ENCODE measurements at regions not wholly inside any gene's neighbourhood (a gene's known extent, or its start where the extent isn't known, plus 50 kb on each side); places are given as distances from the start of the nearest gene placed in this dataset.

DNA sequence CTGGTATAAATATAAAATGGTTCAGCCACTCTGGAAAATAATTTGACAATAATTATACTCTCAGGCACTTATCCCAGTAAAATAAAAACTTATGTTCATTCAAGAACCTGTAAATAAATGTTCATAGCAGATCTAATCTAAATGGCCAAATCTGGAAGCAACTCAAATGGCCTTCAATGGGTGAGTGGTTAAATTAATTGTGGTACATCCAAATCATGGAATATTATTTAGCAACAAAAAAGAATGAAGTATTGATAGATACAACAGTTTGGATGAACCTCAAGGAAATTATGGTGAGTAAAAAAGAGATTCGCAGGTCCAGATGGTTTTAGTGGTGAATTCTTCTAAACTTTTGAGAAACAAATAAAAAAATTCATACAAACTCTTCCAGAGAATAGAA lies 287.0 kb upstream of the ZC3H12C start:
- Histone ChIP-seq H3K4me1 (ENCODE audit: control insufficient read depth in 1 of 2, extremely low read depth in 1 of 2, insufficient read depth in 2 of 2, low read length in 2 of 2) (no peaks in the 10 kb centered on the region), H3K4me3 (ENCODE audit: control insufficient read depth in 1 of 2, extremely low read depth in 1 of 2, low read length in 1 of 2) (no peak overlapping the region), H3K27ac (ENCODE audit: low read length) (no peak overlapping the region), H3K36me3 (ENCODE audit: control insufficient read depth in 2 of 2, extremely low read depth in 1 of 2, insufficient read depth in 1 of 2, low read length in 1 of 2) (no peaks in the 10 kb centered on the region), H3K9me3 (no peaks in the 10 kb centered on the region), H3K27me3 (replicated peaks in 1 of 2; ENCODE audit: control insufficient read depth in 2 of 2, extremely low read depth in 1 of 2, insufficient read depth in 2 of 2, low read length in 1 of 2) (no peaks in the 10 kb centered on the region)
- CTCF ChIA-PET, result no interaction called here
- H3K27me3 Mint-ChIP-seq, result no peaks in the 10 kb centered on the region
- POLR2A ChIA-PET, result no interaction called here
- H3K36me3 Mint-ChIP-seq, result no peaks in the 10 kb centered on the region
- no peak for DNase-seq
- no peaks in the 10 kb centered on the region for H3K4me1 Mint-ChIP-seq
- WGBS (ENCODE audit: insufficient coverage), result no CpG with 5 or more reads among the region's 1 CpG
- no peak for ATAC-seq (replicated peaks in 1 of 4)
- H3K27ac Mint-ChIP-seq, result no peak overlapping the region
- H3K9me3 Mint-ChIP-seq, result peaks cover 0 to 12% (median 11%) of the 10 kb centered on the region in 3 donors
- no peak overlapping the region for H3K4me3 Mint-ChIP-seq

GRCh38 chr11:109808569-109808968 lies 284.6 kb upstream of the ZC3H12C start:
- POLR2A ChIA-PET, result no interaction called here
- Histone ChIP-seq H3K36me3 (ENCODE audit: control insufficient read depth in 2 of 2, extremely low read depth in 1 of 2, insufficient read depth in 1 of 2, low read length in 1 of 2) (no peaks in the 10 kb centered on the region), H3K27ac (ENCODE audit: low read length) (no peak overlapping the region), H3K9me3 (no peaks in the 10 kb centered on the region), H3K4me1 (ENCODE audit: control insufficient read depth in 1 of 2, extremely low read depth in 1 of 2, insufficient read depth in 2 of 2, low read length in 2 of 2) (no peaks in the 10 kb centered on the region), H3K4me3 (ENCODE audit: control insufficient read depth in 1 of 2, extremely low read depth in 1 of 2, low read length in 1 of 2) (no peak overlapping the region), H3K27me3 (replicated peaks in 1 of 2; ENCODE audit: control insufficient read depth in 2 of 2, extremely low read depth in 1 of 2, insufficient read depth in 2 of 2, low read length in 1 of 2) (no peaks in the 10 kb centered on the region)
- DNase-seq (no peak), ATAC-seq (replicated peaks in 1 of 4) (no peak)
- CTCF ChIA-PET, result no interaction called here
- WGBS (ENCODE audit: insufficient coverage), result no CpG with 5 or more reads among the region's 1 CpG
- Mint-ChIP-seq H3K36me3 (no peaks in the 10 kb centered on the region), H3K9me3 (peaks cover 0 to 12% (median 8%) of the 10 kb centered on the region in 3 donors), H3K27me3 (no peaks in the 10 kb centered on the region), H3K4me3 (no peak overlapping the region), H3K27ac (no peak overlapping the region), H3K4me1 (no peaks in the 10 kb centered on the region)

DNA sequence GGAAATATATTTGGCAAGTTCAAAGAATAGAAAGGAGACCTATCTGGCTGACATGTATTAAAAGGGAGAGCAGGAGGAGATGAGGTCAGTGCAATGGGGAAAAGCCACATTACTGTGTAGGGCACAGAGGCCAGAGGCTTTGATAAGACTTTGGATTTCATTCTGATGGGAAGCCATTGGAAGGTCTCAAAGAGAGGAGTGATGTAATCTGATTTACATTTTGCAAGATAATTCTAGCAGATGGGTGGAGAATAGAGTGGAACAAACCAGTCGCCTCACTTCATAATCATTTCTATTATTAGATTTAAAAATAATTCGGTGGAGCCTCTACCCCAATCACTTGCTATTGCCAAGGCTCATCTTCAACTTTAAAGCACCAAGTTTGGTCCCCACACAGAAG lies 278.4 kb upstream of the ZC3H12C start:
- Mint-ChIP-seq H3K9me3 (peaks cover 0 to 2% (median 0%) of the 10 kb centered on the region in 3 donors), H3K27ac (no peak overlapping the region), H3K4me3 (no peak overlapping the region), H3K27me3 (no peaks in the 10 kb centered on the region), H3K36me3 (no peaks in the 10 kb centered on the region), H3K4me1 (peaks cover 0 to 4% (median 4%) of the 10 kb centered on the region in 3 donors)
- no peak for DNase-seq
- ChIA-PET CTCF (no interaction called here), POLR2A (no interaction called here)
- Histone ChIP-seq H3K27ac (ENCODE audit: low read length) (no peak overlapping the region), H3K4me3 (ENCODE audit: control insufficient read depth in 1 of 2, extremely low read depth in 1 of 2, low read length in 1 of 2) (no peak overlapping the region), H3K36me3 (ENCODE audit: control insufficient read depth in 2 of 2, extremely low read depth in 1 of 2, insufficient read depth in 1 of 2, low read length in 1 of 2) (no peaks in the 10 kb centered on the region), H3K9me3 (no peaks in the 10 kb centered on the region), H3K27me3 (replicated peaks in 1 of 2; ENCODE audit: control insufficient read depth in 2 of 2, extremely low read depth in 1 of 2, insufficient read depth in 2 of 2, low read length in 1 of 2) (no peaks in the 10 kb centered on the region), H3K4me1 (ENCODE audit: control insufficient read depth in 1 of 2, extremely low read depth in 1 of 2, insufficient read depth in 2 of 2, low read length in 2 of 2) (no peaks in the 10 kb centered on the region)
- no CpG with 5 or more reads among the region's 2 CpGs for WGBS (ENCODE audit: insufficient coverage)
- no peak for ATAC-seq (replicated peaks in 1 of 4)

DNA sequence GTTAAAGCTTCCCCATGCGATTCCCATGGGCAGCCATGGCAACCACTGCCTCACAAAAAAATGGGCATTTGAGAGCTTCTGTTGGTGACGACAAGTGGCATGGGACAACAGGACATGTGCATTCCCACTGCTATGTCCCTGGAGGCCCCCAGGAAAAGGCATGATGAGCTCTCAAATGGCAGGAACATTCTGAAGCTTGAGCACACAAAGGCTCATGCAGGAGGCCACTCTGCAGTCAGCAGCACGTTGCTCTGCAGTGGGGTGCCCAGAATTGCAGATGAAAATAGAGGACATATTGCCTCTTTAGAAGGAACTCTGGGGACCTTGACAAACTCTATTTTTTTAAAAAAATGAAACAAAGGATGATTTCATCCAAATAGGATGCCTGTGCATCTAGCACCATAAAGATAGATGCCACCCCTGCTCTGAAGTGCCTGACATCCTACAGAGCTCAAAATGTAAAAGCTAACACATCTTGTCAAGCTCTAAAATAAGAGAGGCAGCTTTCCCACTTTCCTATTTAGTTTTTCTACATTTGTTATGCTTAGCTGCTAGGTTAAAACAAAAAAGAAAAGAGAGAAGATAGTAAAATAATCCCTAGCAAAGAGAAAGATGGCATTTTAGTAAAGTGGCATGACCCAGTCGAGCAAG lies 277.6 kb upstream of the ZC3H12C start:
- no peaks in the 10 kb centered on the region for H3K9me3 ChIP-seq
- H3K36me3 ChIP-seq (ENCODE audit: control insufficient read depth in 2 of 2, extremely low read depth in 1 of 2, insufficient read depth in 1 of 2, low read length in 1 of 2), result no peaks in the 10 kb centered on the region
- ATAC-seq (replicated peaks in 1 of 4) (no peak), DNase-seq (no peak)
- H3K27me3 Mint-ChIP-seq, result no peaks in the 10 kb centered on the region
- no peak overlapping the region for H3K4me3 ChIP-seq (ENCODE audit: control insufficient read depth in 1 of 2, extremely low read depth in 1 of 2, low read length in 1 of 2)
- peaks cover 0 to 2% (median 0%) of the 10 kb centered on the region in 3 donors for H3K9me3 Mint-ChIP-seq
- H3K4me1 ChIP-seq (ENCODE audit: control insufficient read depth in 1 of 2, extremely low read depth in 1 of 2, insufficient read depth in 2 of 2, low read length in 2 of 2), result no peaks in the 10 kb centered on the region
- peaks cover 0 to 4% (median 4%) of the 10 kb centered on the region in 3 donors for H3K4me1 Mint-ChIP-seq
- ChIA-PET POLR2A (no interaction called here), CTCF (no interaction called here)
- no peak overlapping the region for H3K4me3 Mint-ChIP-seq
- no peaks in the 10 kb centered on the region for H3K36me3 Mint-ChIP-seq
- H3K27ac ChIP-seq (ENCODE audit: low read length), result no peak overlapping the region
- 74% methylated on average over 3 of the region's 4 CpGs for WGBS (ENCODE audit: insufficient coverage)
- no peaks in the 10 kb centered on the region for H3K27me3 ChIP-seq (replicated peaks in 1 of 2; ENCODE audit: control insufficient read depth in 2 of 2, extremely low read depth in 1 of 2, insufficient read depth in 2 of 2, low read length in 1 of 2)
- no peak overlapping the region for H3K27ac Mint-ChIP-seq

GRCh38 chr11:109818290-109818689 lies 274.9 kb upstream of the ZC3H12C start:
- DNase-seq (no peak), ATAC-seq (replicated peaks in 1 of 4) (no peak)
- Mint-ChIP-seq H3K4me3 (peak overlapping the region in 2 of 3 donors; percentile 43 to 53), H3K9me3 (peaks cover 0 to 2% (median 0%) of the 10 kb centered on the region in 3 donors), H3K36me3 (no peaks in the 10 kb centered on the region), H3K27ac (no peak overlapping the region), H3K27me3 (peaks cover 0 to 3% of the 10 kb centered on the region in 2 donors), H3K4me1 (peaks cover 0 to 4% (median 4%) of the 10 kb centered on the region in 3 donors)
- Histone ChIP-seq H3K27ac (ENCODE audit: low read length) (no peak overlapping the region), H3K4me3 (ENCODE audit: control insufficient read depth in 1 of 2, extremely low read depth in 1 of 2, low read length in 1 of 2) (no peak overlapping the region), H3K9me3 (no peaks in the 10 kb centered on the region), H3K27me3 (replicated peaks in 1 of 2; ENCODE audit: control insufficient read depth in 2 of 2, extremely low read depth in 1 of 2, insufficient read depth in 2 of 2, low read length in 1 of 2) (no peaks in the 10 kb centered on the region), H3K36me3 (ENCODE audit: control insufficient read depth in 2 of 2, extremely low read depth in 1 of 2, insufficient read depth in 1 of 2, low read length in 1 of 2) (no peaks in the 10 kb centered on the region), H3K4me1 (ENCODE audit: control insufficient read depth in 1 of 2, extremely low read depth in 1 of 2, insufficient read depth in 2 of 2, low read length in 2 of 2) (no peaks in the 10 kb centered on the region)
- POLR2A ChIA-PET, result no interaction called here
- CTCF ChIA-PET, result no interaction called here
- WGBS (ENCODE audit: insufficient coverage), result 49% methylated on average over 7 of the region's 10 CpGs

DNA sequence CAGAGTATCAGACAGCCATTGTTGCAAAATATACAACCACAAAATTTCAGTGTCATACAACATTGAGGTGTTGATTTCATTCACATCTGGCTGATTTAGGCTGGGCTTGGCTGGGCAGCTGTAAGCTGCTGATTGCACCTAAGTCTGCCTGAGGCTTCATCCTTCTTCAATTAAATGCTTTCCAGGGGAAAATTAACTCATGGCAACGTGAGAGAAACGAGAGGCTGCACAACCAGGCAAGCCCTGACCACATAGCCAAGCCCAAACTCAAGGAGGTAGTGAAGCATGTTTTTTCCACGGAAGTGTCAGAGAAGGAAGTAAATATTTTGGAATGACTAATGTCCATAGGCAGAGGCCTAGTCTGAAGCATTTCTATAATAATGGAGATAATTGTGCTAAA lies 273.8 kb upstream of the ZC3H12C start:
- no peak overlapping the region for H3K4me3 Mint-ChIP-seq

DNA sequence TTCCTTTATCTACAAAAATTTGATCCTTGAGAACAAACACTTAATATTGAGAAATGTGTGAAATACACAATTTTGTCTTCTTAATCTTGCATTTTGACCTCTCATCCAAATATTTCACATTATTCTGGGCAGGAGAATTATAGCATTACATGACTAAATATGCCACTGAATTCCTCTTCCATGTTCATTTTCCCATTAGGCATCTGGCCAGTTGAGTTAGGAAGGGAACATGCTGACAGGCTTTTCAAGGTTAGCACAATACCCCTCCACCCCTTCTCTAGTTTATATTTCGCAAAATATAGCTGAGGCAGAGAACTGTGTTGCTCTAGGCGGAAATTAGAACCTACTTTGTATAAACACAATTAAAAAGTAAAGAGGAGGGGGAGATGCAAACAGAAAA lies 271.7 kb upstream of the ZC3H12C start:
- no CpG with 5 or more reads among the region's 2 CpGs for WGBS (ENCODE audit: insufficient coverage)
- Histone ChIP-seq H3K27me3 (replicated peaks in 1 of 2; ENCODE audit: control insufficient read depth in 2 of 2, extremely low read depth in 1 of 2, insufficient read depth in 2 of 2, low read length in 1 of 2) (no peaks in the 10 kb centered on the region), H3K4me3 (ENCODE audit: control insufficient read depth in 1 of 2, extremely low read depth in 1 of 2, low read length in 1 of 2) (no peak overlapping the region), H3K36me3 (ENCODE audit: control insufficient read depth in 2 of 2, extremely low read depth in 1 of 2, insufficient read depth in 1 of 2, low read length in 1 of 2) (no peaks in the 10 kb centered on the region), H3K9me3 (no peaks in the 10 kb centered on the region), H3K4me1 (ENCODE audit: control insufficient read depth in 1 of 2, extremely low read depth in 1 of 2, insufficient read depth in 2 of 2, low read length in 2 of 2) (no peaks in the 10 kb centered on the region), H3K27ac (ENCODE audit: low read length) (no peak overlapping the region)
- Mint-ChIP-seq H3K27me3 (peaks cover 0 to 3% of the 10 kb centered on the region in 2 donors), H3K9me3 (peaks cover 0 to 5% (median 0%) of the 10 kb centered on the region in 3 donors), H3K27ac (no peak overlapping the region), H3K4me1 (peaks cover 0 to 4% (median 4%) of the 10 kb centered on the region in 3 donors), H3K4me3 (no peak overlapping the region), H3K36me3 (no peaks in the 10 kb centered on the region)
- POLR2A ChIA-PET, result no interaction called here
- no peak for ATAC-seq (replicated peaks in 1 of 4)
- DNase-seq, result no peak
- CTCF ChIA-PET, result no interaction called here

More for the DNA sequence above, 273.8 kb upstream of the ZC3H12C start:
- Mint-ChIP-seq H3K27ac (no peak overlapping the region), H3K4me1 (peaks cover 0 to 4% (median 4%) of the 10 kb centered on the region in 3 donors), H3K27me3 (peaks cover 0 to 3% of the 10 kb centered on the region in 2 donors), H3K36me3 (no peaks in the 10 kb centered on the region), H3K9me3 (peaks cover 0 to 2% (median 0%) of the 10 kb centered on the region in 3 donors)
- Histone ChIP-seq H3K4me1 (ENCODE audit: control insufficient read depth in 1 of 2, extremely low read depth in 1 of 2, insufficient read depth in 2 of 2, low read length in 2 of 2) (no peaks in the 10 kb centered on the region), H3K36me3 (ENCODE audit: control insufficient read depth in 2 of 2, extremely low read depth in 1 of 2, insufficient read depth in 1 of 2, low read length in 1 of 2) (no peaks in the 10 kb centered on the region), H3K27ac (ENCODE audit: low read length) (no peak overlapping the region), H3K4me3 (ENCODE audit: control insufficient read depth in 1 of 2, extremely low read depth in 1 of 2, low read length in 1 of 2) (no peak overlapping the region), H3K27me3 (replicated peaks in 1 of 2; ENCODE audit: control insufficient read depth in 2 of 2, extremely low read depth in 1 of 2, insufficient read depth in 2 of 2, low read length in 1 of 2) (no peaks in the 10 kb centered on the region), H3K9me3 (no peaks in the 10 kb centered on the region)
- ChIA-PET POLR2A (no interaction called here), CTCF (no interaction called here)
- DNase-seq (no peak), ATAC-seq (replicated peaks in 1 of 4) (no peak)
- WGBS (ENCODE audit: insufficient coverage), result no CpG with 5 or more reads among the region's 3 CpGs

All from T-cell (primary cell).